DOHH2 (cell line): ENCODE measurements at regions not wholly inside any gene's neighbourhood (a gene's known extent, or its start where the extent isn't known, plus 50 kb on each side); places are given as distances from the start of the nearest gene placed in this dataset.

Experiments used
- EZH2phosphoT487 ChIP-seq: fragments of 200-600 bp; sonication (generic); IDR thresholded peaks from 2 replicates; pipeline ENCODE4 v1.6.1; 2017; ENCODE audit warnings: borderline replicate concordance, mild to moderate bottlenecking, antibody characterized with exemption, low read length, moderate library complexity, mixed read lengths
- TF ChIP-seq, protein P1 (sequence below): fragments of 200-600 bp; sonication (generic); IDR thresholded peaks from one replicate; pipeline ENCODE4 v1.5.1; 2014; ENCODE audit warnings: antibody characterized with exemption, mild to moderate bottlenecking, low read depth, low read length; ENCODE audit not compliant: poor library complexity, severe bottlenecking

DNA sequence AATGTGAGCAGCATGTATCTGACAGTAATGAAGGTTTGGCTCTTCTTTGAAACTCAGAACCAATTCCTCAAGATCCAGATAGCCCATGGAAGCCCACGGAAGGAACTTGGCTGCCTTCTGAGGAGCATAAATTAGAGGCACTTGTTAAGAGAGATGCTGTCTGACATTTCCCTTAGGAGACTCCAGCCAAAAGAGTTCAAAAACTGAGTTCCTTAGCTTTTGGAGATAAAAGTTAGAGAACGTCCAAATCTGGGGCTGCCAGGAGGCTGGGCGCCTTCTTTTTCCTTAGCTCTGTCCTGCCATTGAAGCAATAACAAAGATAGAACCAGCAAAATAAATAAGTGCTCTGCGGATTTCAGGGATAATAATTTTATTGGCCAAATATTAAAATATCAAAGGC, 439.6 kb upstream of the USP24 start:
- TF ChIP-seq, protein P1, sequence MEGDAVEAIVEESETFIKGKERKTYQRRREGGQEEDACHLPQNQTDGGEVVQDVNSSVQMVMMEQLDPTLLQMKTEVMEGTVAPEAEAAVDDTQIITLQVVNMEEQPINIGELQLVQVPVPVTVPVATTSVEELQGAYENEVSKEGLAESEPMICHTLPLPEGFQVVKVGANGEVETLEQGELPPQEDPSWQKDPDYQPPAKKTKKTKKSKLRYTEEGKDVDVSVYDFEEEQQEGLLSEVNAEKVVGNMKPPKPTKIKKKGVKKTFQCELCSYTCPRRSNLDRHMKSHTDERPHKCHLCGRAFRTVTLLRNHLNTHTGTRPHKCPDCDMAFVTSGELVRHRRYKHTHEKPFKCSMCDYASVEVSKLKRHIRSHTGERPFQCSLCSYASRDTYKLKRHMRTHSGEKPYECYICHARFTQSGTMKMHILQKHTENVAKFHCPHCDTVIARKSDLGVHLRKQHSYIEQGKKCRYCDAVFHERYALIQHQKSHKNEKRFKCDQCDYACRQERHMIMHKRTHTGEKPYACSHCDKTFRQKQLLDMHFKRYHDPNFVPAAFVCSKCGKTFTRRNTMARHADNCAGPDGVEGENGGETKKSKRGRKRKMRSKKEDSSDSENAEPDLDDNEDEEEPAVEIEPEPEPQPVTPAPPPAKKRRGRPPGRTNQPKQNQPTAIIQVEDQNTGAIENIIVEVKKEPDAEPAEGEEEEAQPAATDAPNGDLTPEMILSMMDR: no peak
- TF ChIP-seq EZH2phosphoT487: no peak
